ENCODE measurements at regions not wholly inside any gene's neighbourhood (a gene's known extent, or its start where the extent isn't known, plus 50 kb on each side); places are given as distances from the start of the nearest gene placed in this dataset.

DNA sequence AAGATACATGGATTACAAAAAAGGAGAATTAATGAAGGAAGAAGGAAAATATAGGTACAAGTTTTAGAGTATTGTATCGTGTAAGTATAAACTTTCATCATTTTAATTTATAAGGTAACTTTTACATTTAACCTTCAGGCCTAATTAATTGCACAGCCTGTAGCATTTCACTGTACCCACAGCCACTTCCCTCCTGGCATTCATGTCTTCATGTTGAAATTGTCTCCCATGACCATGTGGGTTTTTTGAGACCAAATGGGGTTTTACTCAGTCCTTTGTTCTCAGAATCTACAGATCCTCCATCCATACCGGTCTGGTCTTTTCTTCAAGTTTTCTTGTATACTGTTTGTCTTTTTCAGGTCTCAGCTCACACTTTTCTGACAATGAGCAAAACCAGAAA is 194.3 kb upstream of the CLNK start:
- POLR2A ChIA-PET = no interaction called here
- no peaks in the 10 kb centered on the region for H3K9me2 ChIP-seq (ENCODE audit: insufficient read depth)
- H3K4me2 ChIP-seq (ENCODE audit: low read length) = peak overlapping the region; percentile 36; the same call in 1 of the 2 replicates
- H3K36me3 ChIP-seq (ENCODE audit: control insufficient read depth in 1 of 2, insufficient read depth in 2 of 2, low read length in 2 of 2) = no peaks in the 10 kb centered on the region
- no peak for DNase-seq (ENCODE audit: low read depth, low spot score)
- no peak for ATAC-seq
- CTCF ChIA-PET = no interaction called here
- H3K9ac ChIP-seq (ENCODE audit: low read length) = no peak overlapping the region
- intact Hi-C loops (cut with micrococcal nuclease) = no loop called here
- H2AFZ ChIP-seq (ENCODE audit: low read depth, low read length, poor library complexity, severe bottlenecking) = no peak overlapping the region
- RAD21 ChIA-PET (ENCODE audit: low non-redundant PET in 1 of 2, low total read pairs in 2 of 2, uncharacterized antibody in 2 of 2, unreplicated experiment in 2 of 2) = no interaction called here
- H4K20me1 ChIP-seq (ENCODE audit: insufficient read depth) = no peaks in the 10 kb centered on the region
- H3K9me3 ChIP-seq (ENCODE audit: control insufficient read depth in 1 of 2, insufficient read depth in 1 of 2, low read depth in 1 of 2, low read length in 2 of 2) = no peaks in the 10 kb centered on the region
- no peak for TF ChIP-seq MAX (IDR thresholded peaks at IDR 0.05)
- no peak for TF ChIP-seq TCF7L2 (IDR thresholded peaks at IDR 0.05; ENCODE audit: borderline replicate concordance, extremely low read depth, insufficient read depth, insufficient read length)
- no peak for TF ChIP-seq SP1 (IDR thresholded peaks at IDR 0.05; ENCODE audit: low read depth)
- no peak for TF ChIP-seq POLR2A (IDR thresholded peaks at IDR 0.05; ENCODE audit: borderline replicate concordance, extremely low read depth, insufficient read depth, insufficient read length)
- no peak for TF ChIP-seq JUND (IDR thresholded peaks at IDR 0.05)
- TF ChIP-seq SIN3A (IDR thresholded peaks at IDR 0.05; ENCODE audit: low read depth) = no peak
- no peak for TF ChIP-seq ELF1 (IDR thresholded peaks at IDR 0.05; ENCODE audit: borderline replicate concordance, low read depth)
- TF ChIP-seq CEBPB (IDR thresholded peaks at IDR 0.05; ENCODE audit: low read depth) = no peak
- TF ChIP-seq ATF3 (IDR thresholded peaks at IDR 0.05) = no peak
- H3K4me1 ChIP-seq (ENCODE audit: control insufficient read depth in 1 of 2, insufficient read depth in 2 of 2, low read length in 2 of 2) = peaks cover 6 to 13% of the 10 kb centered on the region in 2 experiments; a peak in 3 of 4 replicates
- H3K27ac ChIP-seq (ENCODE audit: low read depth, low read length) = no peak overlapping the region
- H3K79me2 ChIP-seq (ENCODE audit: insufficient read depth, low read length) = no peaks in the 10 kb centered on the region
- no peaks in the 10 kb centered on the region for H3K27me3 ChIP-seq (ENCODE audit: insufficient read depth, low read length)
- H3K4me3 ChIP-seq (replicated peaks in 1 of 2; ENCODE audit: low read depth in 1 of 2, low read length in 2 of 2) = no peak overlapping the region
- BruUV-seq (replicated peaks) = no TSS peak

GRCh38 chr4:10877076-10877475 is 192.5 kb upstream of the CLNK start:
- intact Hi-C loops (cut with micrococcal nuclease) = no loop called here
- Histone ChIP-seq H3K9ac (ENCODE audit: low read length) (no peak overlapping the region), H3K27me3 (ENCODE audit: insufficient read depth, low read length) (no peaks in the 10 kb centered on the region), H3K27ac (ENCODE audit: low read depth, low read length) (no peak overlapping the region), H3K4me2 (ENCODE audit: low read length) (no peak overlapping the region), H3K9me2 (ENCODE audit: insufficient read depth) (no peaks in the 10 kb centered on the region), H3K4me3 (replicated peaks in 1 of 2; ENCODE audit: low read depth in 1 of 2, low read length in 2 of 2) (no peak overlapping the region), H2AFZ (ENCODE audit: low read depth, low read length, poor library complexity, severe bottlenecking) (no peak overlapping the region), H3K36me3 (ENCODE audit: control insufficient read depth in 1 of 2, insufficient read depth in 2 of 2, low read length in 2 of 2) (no peaks in the 10 kb centered on the region), H3K4me1 (ENCODE audit: control insufficient read depth in 1 of 2, insufficient read depth in 2 of 2, low read length in 2 of 2) (peaks cover 6 to 13% of the 10 kb centered on the region in 2 experiments; a peak in 3 of 4 replicates), H4K20me1 (ENCODE audit: insufficient read depth) (no peaks in the 10 kb centered on the region), H3K9me3 (ENCODE audit: control insufficient read depth in 1 of 2, insufficient read depth in 1 of 2, low read depth in 1 of 2, low read length in 2 of 2) (no peaks in the 10 kb centered on the region), H3K79me2 (ENCODE audit: insufficient read depth, low read length) (no peaks in the 10 kb centered on the region)
- ChIA-PET RAD21 (ENCODE audit: low non-redundant PET in 1 of 2, low total read pairs in 2 of 2, uncharacterized antibody in 2 of 2, unreplicated experiment in 2 of 2) (no interaction called here), POLR2A (no interaction called here), CTCF (no interaction called here)
- ATAC-seq = no peak
- no TSS peak for BruUV-seq (replicated peaks)
- no peak for DNase-seq (ENCODE audit: low read depth, low spot score)
- TF ChIP-seq CEBPB (IDR thresholded peaks at IDR 0.05; ENCODE audit: low read depth) = no peak
- TF ChIP-seq SIN3A (IDR thresholded peaks at IDR 0.05; ENCODE audit: low read depth) = no peak
- TF ChIP-seq ATF3 (IDR thresholded peaks at IDR 0.05) = no peak
- TF ChIP-seq, protein P1, sequence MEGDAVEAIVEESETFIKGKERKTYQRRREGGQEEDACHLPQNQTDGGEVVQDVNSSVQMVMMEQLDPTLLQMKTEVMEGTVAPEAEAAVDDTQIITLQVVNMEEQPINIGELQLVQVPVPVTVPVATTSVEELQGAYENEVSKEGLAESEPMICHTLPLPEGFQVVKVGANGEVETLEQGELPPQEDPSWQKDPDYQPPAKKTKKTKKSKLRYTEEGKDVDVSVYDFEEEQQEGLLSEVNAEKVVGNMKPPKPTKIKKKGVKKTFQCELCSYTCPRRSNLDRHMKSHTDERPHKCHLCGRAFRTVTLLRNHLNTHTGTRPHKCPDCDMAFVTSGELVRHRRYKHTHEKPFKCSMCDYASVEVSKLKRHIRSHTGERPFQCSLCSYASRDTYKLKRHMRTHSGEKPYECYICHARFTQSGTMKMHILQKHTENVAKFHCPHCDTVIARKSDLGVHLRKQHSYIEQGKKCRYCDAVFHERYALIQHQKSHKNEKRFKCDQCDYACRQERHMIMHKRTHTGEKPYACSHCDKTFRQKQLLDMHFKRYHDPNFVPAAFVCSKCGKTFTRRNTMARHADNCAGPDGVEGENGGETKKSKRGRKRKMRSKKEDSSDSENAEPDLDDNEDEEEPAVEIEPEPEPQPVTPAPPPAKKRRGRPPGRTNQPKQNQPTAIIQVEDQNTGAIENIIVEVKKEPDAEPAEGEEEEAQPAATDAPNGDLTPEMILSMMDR (IDR thresholded peaks at IDR 0.05 in 2 of 3, conservative IDR thresholded peaks at IDR 0.05 in 1 of 3; ENCODE audit: borderline replicate concordance in 1 of 3, insufficient read depth in 1 of 3, low read depth in 2 of 3, low read length in 2 of 3) = no peak
- no peak for TF ChIP-seq POLR2AphosphoS5 (IDR thresholded peaks at IDR 0.05; ENCODE audit: low read depth, low read length)
- no peak for TF ChIP-seq EZH2phosphoT487 (IDR thresholded peaks at IDR 0.05; ENCODE audit: borderline replicate concordance)
- no peak for TF ChIP-seq ELF1 (IDR thresholded peaks at IDR 0.05; ENCODE audit: borderline replicate concordance, low read depth)
- no peak for TF ChIP-seq ZNF274 (IDR thresholded peaks at IDR 0.05; ENCODE audit: low read depth, low read length)
- TF ChIP-seq EZH2 (IDR thresholded peaks at IDR 0.05) = no peak
- TF ChIP-seq, protein P2, sequence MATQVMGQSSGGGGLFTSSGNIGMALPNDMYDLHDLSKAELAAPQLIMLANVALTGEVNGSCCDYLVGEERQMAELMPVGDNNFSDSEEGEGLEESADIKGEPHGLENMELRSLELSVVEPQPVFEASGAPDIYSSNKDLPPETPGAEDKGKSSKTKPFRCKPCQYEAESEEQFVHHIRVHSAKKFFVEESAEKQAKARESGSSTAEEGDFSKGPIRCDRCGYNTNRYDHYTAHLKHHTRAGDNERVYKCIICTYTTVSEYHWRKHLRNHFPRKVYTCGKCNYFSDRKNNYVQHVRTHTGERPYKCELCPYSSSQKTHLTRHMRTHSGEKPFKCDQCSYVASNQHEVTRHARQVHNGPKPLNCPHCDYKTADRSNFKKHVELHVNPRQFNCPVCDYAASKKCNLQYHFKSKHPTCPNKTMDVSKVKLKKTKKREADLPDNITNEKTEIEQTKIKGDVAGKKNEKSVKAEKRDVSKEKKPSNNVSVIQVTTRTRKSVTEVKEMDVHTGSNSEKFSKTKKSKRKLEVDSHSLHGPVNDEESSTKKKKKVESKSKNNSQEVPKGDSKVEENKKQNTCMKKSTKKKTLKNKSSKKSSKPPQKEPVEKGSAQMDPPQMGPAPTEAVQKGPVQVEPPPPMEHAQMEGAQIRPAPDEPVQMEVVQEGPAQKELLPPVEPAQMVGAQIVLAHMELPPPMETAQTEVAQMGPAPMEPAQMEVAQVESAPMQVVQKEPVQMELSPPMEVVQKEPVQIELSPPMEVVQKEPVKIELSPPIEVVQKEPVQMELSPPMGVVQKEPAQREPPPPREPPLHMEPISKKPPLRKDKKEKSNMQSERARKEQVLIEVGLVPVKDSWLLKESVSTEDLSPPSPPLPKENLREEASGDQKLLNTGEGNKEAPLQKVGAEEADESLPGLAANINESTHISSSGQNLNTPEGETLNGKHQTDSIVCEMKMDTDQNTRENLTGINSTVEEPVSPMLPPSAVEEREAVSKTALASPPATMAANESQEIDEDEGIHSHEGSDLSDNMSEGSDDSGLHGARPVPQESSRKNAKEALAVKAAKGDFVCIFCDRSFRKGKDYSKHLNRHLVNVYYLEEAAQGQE (IDR thresholded peaks at IDR 0.05; ENCODE audit: low read depth) = no peak
- no peak for TF ChIP-seq RAD21 (IDR thresholded peaks at IDR 0.05; ENCODE audit: low read depth)
